GM23338 (cell line): ENCODE measurements at regions not wholly inside any gene's neighbourhood (a gene's known extent, or its start where the extent isn't known, plus 50 kb on each side); places are given as distances from the start of the nearest gene placed in this dataset.

Experiments
- CREB1 ChIP-seq: fragments of 250-450 bp; sonication (Bioruptor Pico); IDR thresholded peaks from 2 replicates; pipeline ENCODE4 v1.5.0; 2020; ENCODE audit warnings: low read depth, mild to moderate bottlenecking, moderate library complexity
- EZH2 ChIP-seq: fragments of 200-600 bp; sonication (generic); IDR thresholded peaks from one replicate; pipeline ENCODE4 v1.8.0; 2017; ENCODE audit warnings: antibody characterized with exemption, mild to moderate bottlenecking, low read depth; ENCODE audit not compliant: unreplicated experiment
- EZH2phosphoT487 ChIP-seq: fragments of 200-600 bp; sonication (generic); IDR thresholded peaks from one replicate; pipeline ENCODE4 v1.8.1; 2018; ENCODE audit warnings: antibody characterized with exemption; ENCODE audit not compliant: unreplicated experiment
- JUNB ChIP-seq: IDR thresholded peaks from one replicate; pipeline ENCODE4 v1.6.1; 2016; ENCODE audit warnings: antibody characterized with exemption; ENCODE audit not compliant: unreplicated experiment
- POLR2AphosphoS5 ChIP-seq: IDR thresholded peaks from 2 replicates; pipeline ENCODE4 v1.6.1; 2016; ENCODE audit warnings: antibody characterized with exemption, low read depth
- ZNF462 ChIP-seq: fragments of 250-450 bp; sonication (Bioruptor Pico); IDR thresholded peaks from 2 replicates; pipeline ENCODE4 v1.5.0; 2020; ENCODE audit warnings: mild to moderate bottlenecking, moderate library complexity
- TF ChIP-seq, protein P1 (sequence below), 2 experiments: fragments of 200-600 bp in 1 of 2; sonication (generic) in 1 of 2; conservative IDR thresholded peaks; 2 replicates each; pipeline versions ENCODE4 v1.5.1 to v1.6.1; 2016 to 2017; ENCODE audit warnings: antibody characterized with exemption in 2 of 2, low read depth in 2 of 2, mild to moderate bottlenecking in 2 of 2, moderate library complexity in 1 of 2
- TF ChIP-seq, protein P2 (sequence below): IDR thresholded peaks from one replicate; pipeline ENCODE4 v1.6.1; 2018; ENCODE audit warnings: antibody characterized with exemption; ENCODE audit not compliant: unreplicated experiment
- TF ChIP-seq, protein P3 (sequence below): IDR thresholded peaks from 2 replicates; pipeline ENCODE4 v1.6.1; 2016; ENCODE audit warnings: antibody characterized with exemption

GRCh38 chr6:91278416-91278815 lies 691.5 kb upstream of the MAP3K7 start:
- TF ChIP-seq, protein P1, sequence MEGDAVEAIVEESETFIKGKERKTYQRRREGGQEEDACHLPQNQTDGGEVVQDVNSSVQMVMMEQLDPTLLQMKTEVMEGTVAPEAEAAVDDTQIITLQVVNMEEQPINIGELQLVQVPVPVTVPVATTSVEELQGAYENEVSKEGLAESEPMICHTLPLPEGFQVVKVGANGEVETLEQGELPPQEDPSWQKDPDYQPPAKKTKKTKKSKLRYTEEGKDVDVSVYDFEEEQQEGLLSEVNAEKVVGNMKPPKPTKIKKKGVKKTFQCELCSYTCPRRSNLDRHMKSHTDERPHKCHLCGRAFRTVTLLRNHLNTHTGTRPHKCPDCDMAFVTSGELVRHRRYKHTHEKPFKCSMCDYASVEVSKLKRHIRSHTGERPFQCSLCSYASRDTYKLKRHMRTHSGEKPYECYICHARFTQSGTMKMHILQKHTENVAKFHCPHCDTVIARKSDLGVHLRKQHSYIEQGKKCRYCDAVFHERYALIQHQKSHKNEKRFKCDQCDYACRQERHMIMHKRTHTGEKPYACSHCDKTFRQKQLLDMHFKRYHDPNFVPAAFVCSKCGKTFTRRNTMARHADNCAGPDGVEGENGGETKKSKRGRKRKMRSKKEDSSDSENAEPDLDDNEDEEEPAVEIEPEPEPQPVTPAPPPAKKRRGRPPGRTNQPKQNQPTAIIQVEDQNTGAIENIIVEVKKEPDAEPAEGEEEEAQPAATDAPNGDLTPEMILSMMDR (conservative IDR thresholded peaks at IDR 0.05; ENCODE audit: low read depth in 2 of 2) = no peak
- no peak for TF ChIP-seq POLR2AphosphoS5
- TF ChIP-seq, protein P2, sequence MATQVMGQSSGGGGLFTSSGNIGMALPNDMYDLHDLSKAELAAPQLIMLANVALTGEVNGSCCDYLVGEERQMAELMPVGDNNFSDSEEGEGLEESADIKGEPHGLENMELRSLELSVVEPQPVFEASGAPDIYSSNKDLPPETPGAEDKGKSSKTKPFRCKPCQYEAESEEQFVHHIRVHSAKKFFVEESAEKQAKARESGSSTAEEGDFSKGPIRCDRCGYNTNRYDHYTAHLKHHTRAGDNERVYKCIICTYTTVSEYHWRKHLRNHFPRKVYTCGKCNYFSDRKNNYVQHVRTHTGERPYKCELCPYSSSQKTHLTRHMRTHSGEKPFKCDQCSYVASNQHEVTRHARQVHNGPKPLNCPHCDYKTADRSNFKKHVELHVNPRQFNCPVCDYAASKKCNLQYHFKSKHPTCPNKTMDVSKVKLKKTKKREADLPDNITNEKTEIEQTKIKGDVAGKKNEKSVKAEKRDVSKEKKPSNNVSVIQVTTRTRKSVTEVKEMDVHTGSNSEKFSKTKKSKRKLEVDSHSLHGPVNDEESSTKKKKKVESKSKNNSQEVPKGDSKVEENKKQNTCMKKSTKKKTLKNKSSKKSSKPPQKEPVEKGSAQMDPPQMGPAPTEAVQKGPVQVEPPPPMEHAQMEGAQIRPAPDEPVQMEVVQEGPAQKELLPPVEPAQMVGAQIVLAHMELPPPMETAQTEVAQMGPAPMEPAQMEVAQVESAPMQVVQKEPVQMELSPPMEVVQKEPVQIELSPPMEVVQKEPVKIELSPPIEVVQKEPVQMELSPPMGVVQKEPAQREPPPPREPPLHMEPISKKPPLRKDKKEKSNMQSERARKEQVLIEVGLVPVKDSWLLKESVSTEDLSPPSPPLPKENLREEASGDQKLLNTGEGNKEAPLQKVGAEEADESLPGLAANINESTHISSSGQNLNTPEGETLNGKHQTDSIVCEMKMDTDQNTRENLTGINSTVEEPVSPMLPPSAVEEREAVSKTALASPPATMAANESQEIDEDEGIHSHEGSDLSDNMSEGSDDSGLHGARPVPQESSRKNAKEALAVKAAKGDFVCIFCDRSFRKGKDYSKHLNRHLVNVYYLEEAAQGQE = no peak
- no peak for TF ChIP-seq JUNB
- TF ChIP-seq EZH2 = no peak
- no peak for TF ChIP-seq EZH2phosphoT487
- TF ChIP-seq, protein P3, sequence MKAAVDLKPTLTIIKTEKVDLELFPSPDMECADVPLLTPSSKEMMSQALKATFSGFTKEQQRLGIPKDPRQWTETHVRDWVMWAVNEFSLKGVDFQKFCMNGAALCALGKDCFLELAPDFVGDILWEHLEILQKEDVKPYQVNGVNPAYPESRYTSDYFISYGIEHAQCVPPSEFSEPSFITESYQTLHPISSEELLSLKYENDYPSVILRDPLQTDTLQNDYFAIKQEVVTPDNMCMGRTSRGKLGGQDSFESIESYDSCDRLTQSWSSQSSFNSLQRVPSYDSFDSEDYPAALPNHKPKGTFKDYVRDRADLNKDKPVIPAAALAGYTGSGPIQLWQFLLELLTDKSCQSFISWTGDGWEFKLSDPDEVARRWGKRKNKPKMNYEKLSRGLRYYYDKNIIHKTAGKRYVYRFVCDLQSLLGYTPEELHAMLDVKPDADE = no peak
- TF ChIP-seq ZNF462 (CRISPR knock-in tag) = no peak
- no peak for TF ChIP-seq CREB1 (CRISPR knock-in tag)
